ENCODE measurements at regions not wholly inside any gene's neighbourhood (a gene's known extent, or its start where the extent isn't known, plus 50 kb on each side); places are given as distances from the start of the nearest gene placed in this dataset.

DNA sequence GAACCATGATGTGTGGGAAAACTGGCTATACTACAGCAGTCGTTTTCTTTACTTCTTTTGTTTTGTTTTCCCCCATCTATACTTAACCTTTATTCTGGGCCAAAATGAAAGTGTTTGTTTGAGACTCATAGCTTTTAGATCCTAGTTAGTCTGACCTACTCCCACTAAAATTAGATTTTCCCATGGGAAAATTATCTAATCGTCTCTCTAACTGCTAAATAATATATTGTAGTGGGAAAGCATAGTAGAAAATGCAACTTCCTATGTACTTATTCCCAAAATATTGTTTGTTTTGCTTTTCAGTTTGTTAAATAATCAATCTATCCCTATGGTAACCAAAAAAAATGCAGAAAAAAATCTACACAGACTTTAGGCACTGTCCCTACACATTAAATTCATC lies 96.6 kb downstream of the NOC3L start:
- Histone ChIP-seq H3K27me3 (no peaks in the 10 kb centered on the region), H3K36me3 (no peaks in the 10 kb centered on the region), H3K9me3 (no peaks in the 10 kb centered on the region), H3K4me3 (no peak overlapping the region), H3K27ac (no peak overlapping the region), H3K4me1 (no peaks in the 10 kb centered on the region)
- DNase-seq = no peak
- intact Hi-C loops (cut with DNase I) = no loop called here
- 51% methylated on average over 2 of the region's 2 CpGs for WGBS (ENCODE audit: insufficient coverage, low coverage, low lambda C conversion rate, missing lambda C conversion rate)
- TF ChIP-seq POLR2A (IDR thresholded peaks at IDR 0.05) (no peak), CTCF (IDR thresholded peaks at IDR 0.05) (no peak)
- no peak for ATAC-seq

DNA sequence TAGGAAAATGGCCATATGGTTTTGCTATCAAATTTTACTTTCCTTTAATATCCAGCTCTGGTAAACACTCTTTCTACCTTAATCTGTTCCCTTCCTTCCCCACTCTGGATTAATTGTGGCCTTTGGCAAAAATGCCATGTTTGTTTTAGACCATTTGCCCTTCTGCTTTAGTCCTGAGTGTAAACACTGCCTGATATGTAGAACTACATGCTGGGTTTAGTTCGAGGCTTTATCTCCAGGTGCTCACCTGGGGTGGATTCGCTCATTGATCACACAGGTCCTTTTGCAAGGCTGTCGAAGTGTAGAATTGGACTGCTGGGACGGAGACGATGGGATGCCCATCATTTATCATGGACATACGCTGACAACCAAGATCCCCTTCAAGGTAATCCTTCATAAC lies 94.1 kb downstream of the NOC3L start:
- TF ChIP-seq CTCF (IDR thresholded peaks at IDR 0.05) = no peak
- no peak for TF ChIP-seq POLR2A (IDR thresholded peaks at IDR 0.05)
- WGBS (ENCODE audit: insufficient coverage, low coverage, low lambda C conversion rate, missing lambda C conversion rate) = 74% methylated on average over 6 of the region's 6 CpGs
- intact Hi-C loops (cut with DNase I) = no loop called here
- Histone ChIP-seq H3K27ac (no peak overlapping the region), H3K4me3 (no peak overlapping the region), H3K4me1 (no peaks in the 10 kb centered on the region), H3K27me3 (no peaks in the 10 kb centered on the region), H3K9me3 (no peaks in the 10 kb centered on the region), H3K36me3 (no peaks in the 10 kb centered on the region)
- no peak for DNase-seq
- no peak for ATAC-seq

- TF ChIP-seq CTCF (IDR thresholded peaks at IDR 0.05) = no peak
- no peak for TF ChIP-seq POLR2A (IDR thresholded peaks at IDR 0.05)
- peaks cover 0 to 28% (median 6%) of the 10 kb centered on the region in 4 donors for H3K4me1 ChIP-seq
- 34% methylated on average over 5 of the region's 6 CpGs for WGBS (ENCODE audit: insufficient coverage, low coverage, low lambda C conversion rate, missing lambda C conversion rate)
- DNase-seq (peak; percentile 43 to 89 (median 80)), ATAC-seq (peak; percentile 90 to 97 (median 96))
- peak overlapping the region in 2 of 3 donors; percentile 14 to 51 for H3K27ac ChIP-seq
- no peaks in the 10 kb centered on the region for H3K27me3 ChIP-seq
- intact Hi-C loops (cut with DNase I) = no loop called here
- H3K9me3 ChIP-seq = no peaks in the 10 kb centered on the region
- H3K4me3 ChIP-seq = no peak overlapping the region
- no peaks in the 10 kb centered on the region for H3K36me3 ChIP-seq
These were observed 88.5 kb downstream of the NOC3L start for GRCh38 chr10:94274142-94274787.

- intact Hi-C loops (cut with DNase I) = no loop called here
These were observed 86.6 kb downstream of the NOC3L start for GRCh38 chr10:94276140-94276539.

More at GRCh38 chr10:94276140-94276539, 86.6 kb downstream of the NOC3L start:
- Histone ChIP-seq H3K4me1 (peaks cover 0 to 28% (median 6%) of the 10 kb centered on the region in 4 donors), H3K9me3 (no peaks in the 10 kb centered on the region), H3K27ac (no peak overlapping the region), H3K27me3 (no peaks in the 10 kb centered on the region), H3K36me3 (no peaks in the 10 kb centered on the region), H3K4me3 (no peak overlapping the region)
- ATAC-seq = no peak
- no peak for DNase-seq
- WGBS (ENCODE audit: insufficient coverage, low coverage, low lambda C conversion rate, missing lambda C conversion rate) = 32% methylated on average over 3 of the region's 3 CpGs
- TF ChIP-seq CTCF (IDR thresholded peaks at IDR 0.05) = no peak
- TF ChIP-seq POLR2A (IDR thresholded peaks at IDR 0.05) = no peak

Data from right lobe of liver (tissue), 6 donors.